Frontal cortex (tissue), 3 donors: ENCODE measurements at regions not wholly inside any gene's neighbourhood (a gene's known extent, or its start where the extent isn't known, plus 50 kb on each side); places are given as distances from the start of the nearest gene placed in this dataset.

Experiments
- DNase-seq, 2 donors: peaks; one replicate each; pipeline ENCODE4 v3.0.0; 2012; ENCODE audit warnings: low spot score in 2 of 2
- FAIRE-seq: peaks from 2 replicates; lab custom pipeline; 2012; peaks lifted over from hg19 to GRCh38; lab: Jason Lieb, UNC
- donor health status: control.
- donor health status: control.
- donor health status: control.

GRCh38 chr4:96162636-96163035 is 322.7 kb downstream of the PDHA2 start:
- FAIRE-seq (no peak), DNase-seq (no peak)

GRCh38 chr4:96164814-96165351 is 325.0 kb downstream of the PDHA2 start:
- DNase-seq (no peak), FAIRE-seq (no peak)

DNA sequence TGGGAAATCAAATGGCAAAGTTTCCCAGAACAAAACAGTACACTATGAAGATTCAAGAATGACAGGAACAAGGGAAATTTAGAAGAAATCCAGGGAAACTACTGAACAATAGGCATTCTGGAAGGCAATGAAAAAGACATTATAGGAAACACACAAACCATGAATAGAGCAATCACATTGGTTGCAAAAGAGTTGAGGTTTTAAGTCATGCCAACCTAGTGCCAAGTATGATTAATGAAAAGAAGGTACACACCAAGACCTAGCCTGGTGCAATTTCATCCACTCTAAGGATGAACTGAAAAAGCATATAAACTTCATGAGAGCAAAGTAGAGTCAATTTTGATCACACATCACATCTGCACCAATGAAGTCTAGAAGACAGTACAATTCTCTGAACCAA is 326.9 kb downstream of the PDHA2 start:
- DNase-seq (no peak), FAIRE-seq (no peak)

DNA sequence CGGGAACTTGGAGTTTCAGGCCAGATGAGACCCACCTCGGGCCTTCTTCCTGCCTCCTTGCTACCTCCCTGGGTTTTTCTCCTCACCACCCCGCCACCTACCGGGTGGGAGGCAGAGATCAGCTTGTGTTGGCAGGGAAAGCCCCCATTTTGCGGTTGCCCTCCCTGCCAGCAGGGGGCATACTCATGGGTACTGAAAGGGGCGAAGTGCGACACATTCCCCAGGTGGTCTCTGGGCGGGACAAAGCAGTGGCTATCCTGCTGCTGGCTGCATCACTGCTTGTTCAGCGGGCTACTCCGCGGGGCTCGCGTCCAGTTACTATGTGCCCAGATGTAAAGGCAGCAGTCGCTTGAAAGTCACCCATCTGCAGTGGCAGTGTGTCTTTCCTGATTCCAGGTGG is 330.3 kb downstream of the PDHA2 start:
- no peak for DNase-seq

GRCh38 chr4:96173756-96174155 is 333.9 kb downstream of the PDHA2 start:
- no peak for DNase-seq
- no peak for FAIRE-seq

More for the DNA sequence above, 330.3 kb downstream of the PDHA2 start:
- no peak for FAIRE-seq

DNA sequence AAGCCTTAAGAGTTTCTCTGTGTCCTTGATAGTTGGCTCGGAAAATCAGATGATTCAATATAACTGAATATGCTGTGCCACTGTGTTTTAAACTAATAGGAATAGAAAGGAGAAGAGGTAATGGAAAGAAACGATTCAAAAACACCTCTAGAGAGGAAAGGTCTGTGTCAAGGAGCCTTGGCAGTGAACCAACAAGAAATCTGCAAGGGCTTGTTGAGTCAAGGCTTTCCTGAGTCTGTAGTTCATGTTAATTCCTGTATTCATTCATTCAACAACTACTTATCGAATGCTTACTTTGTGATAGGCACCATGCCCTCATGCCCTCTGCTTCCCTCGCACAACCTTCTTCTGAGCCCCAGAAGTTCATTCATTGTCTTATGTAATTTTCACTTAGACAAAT is 336.0 kb downstream of the PDHA2 start:
- DNase-seq, result no peak
- no peak for FAIRE-seq

DNA sequence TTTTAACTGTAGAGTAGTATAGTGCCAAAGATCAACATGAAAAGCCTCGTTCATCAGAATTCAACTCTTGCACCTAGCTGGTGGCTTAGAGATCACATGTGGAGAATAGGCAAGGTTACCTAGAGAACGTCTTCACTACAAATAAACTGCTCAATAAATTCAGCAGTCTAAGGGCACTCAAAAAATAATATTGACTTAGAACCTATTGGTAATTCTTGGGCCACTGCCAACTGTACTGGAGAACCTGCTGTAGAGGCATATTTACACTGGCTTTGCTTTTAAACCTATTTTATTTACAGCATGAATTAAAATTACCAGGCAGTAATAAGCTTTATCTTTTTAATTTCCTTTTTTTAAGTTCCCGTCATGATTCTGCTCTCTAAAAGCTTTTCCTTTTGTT is 343.7 kb downstream of the PDHA2 start:
- no peak for FAIRE-seq

DNA sequence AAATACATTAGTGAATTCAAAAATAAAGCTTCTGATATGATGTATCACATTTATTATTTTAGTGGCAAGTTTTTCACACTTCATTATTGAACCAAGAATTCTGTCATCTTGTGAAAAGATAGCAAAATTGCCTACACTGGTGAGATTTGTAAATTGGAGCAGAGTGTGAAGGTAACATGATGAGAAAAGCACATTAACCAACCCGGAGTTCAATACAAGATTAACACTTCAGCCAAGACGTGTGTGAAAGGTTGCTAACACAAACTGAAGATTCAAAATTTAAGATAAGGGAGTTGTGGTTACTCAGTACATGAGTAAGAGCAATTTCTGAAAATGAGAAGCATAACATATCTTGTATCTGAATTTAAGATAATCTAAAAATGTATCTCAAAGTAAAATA is 346.7 kb downstream of the PDHA2 start:
- DNase-seq (no peak), FAIRE-seq (no peak)

More for the DNA sequence above, 343.7 kb downstream of the PDHA2 start:
- no peak for DNase-seq

- DNase-seq (no peak), FAIRE-seq (no peak)
Observed at GRCh38 chr4:96189761-96190160, 349.9 kb downstream of the PDHA2 start.

- no peak for DNase-seq
- no peak for FAIRE-seq
Observed at GRCh38 chr4:96193061-96193460, 353.2 kb downstream of the PDHA2 start.

DNA sequence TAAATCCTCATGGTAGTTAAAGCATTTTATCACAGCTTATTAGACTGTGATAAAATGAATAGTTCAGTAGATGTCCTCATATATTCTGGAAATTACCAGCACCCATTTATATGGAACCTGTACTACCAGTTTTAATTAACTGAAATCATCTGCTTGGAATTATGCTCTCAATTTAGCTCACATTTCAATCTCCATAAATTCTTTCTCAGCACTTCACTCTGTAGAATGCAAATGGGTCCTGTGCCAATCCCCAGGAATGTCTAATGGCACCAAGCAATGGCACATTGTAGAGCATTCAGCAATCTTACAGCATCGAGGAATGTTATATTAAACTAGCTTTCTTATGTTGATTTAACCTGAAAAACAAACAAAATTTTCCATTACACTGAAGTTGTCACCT is 355.1 kb downstream of the PDHA2 start:
- FAIRE-seq (no peak), DNase-seq (no peak)

DNA sequence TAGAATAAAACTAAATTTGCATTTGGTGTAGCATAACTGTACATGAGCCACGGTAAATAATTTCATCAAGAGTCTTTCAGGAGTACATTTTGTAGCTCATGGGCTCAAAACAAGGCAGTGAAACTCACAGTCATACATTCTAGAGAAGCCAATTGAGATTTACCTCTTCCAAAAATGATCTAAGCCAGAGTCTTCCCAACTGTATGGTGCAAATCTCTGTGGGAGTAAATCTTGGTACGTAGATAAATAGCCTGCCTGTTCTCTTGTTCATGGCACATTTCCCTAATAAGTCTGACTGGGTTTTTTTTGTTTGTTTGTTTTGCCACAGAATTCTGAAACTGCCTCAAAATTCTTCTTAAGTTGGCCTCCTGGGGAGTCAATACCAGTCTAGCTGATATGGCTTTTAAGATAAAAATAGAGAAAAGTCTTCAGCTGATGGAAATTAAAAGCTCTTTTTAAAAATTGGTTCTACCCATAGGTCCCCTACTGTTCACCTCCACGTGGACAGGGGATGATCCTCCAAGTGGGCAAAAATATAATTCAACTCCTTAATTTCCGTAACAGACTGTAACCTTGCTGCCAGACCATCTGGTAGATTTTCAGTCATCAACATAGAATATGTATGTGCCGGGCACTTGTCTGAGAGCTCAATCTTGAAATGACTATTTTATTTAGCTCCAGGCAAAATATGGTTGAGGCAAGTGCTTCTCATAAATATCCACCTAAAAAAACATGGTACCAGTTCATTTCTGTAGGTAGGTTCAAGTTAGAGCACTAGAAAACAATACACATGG is 365.4 kb downstream of the PDHA2 start:
- FAIRE-seq (no peak), DNase-seq (no peak)

DNA sequence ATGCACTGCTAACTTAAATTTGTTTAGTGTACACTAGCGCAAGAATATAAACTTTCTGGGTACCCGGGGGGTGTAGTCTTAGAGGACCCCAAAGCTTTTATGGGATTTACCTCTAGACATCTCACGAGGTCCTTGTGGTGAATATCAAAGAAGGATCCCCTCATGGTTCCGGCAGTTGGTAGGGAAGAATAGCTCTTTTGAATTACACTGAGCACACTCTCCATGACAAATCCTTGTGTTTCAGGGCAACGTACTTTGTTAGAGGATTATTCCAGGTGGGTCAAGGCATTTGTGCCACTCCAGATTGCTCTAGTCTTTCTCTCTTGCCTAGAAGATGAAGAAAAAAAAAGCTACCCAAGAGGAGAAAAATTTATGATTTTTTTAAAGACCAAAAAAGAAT is 387.6 kb downstream of the PDHA2 start:
- FAIRE-seq, result no peak

GRCh38 chr4:96228463-96228862 is 388.6 kb downstream of the PDHA2 start:
- DNase-seq (no peak), FAIRE-seq (no peak)

More for the DNA sequence above, 387.6 kb downstream of the PDHA2 start:
- no peak for DNase-seq

GRCh38 chr4:96240041-96240440 is 400.1 kb downstream of the PDHA2 start:
- DNase-seq (no peak), FAIRE-seq (no peak)

DNA sequence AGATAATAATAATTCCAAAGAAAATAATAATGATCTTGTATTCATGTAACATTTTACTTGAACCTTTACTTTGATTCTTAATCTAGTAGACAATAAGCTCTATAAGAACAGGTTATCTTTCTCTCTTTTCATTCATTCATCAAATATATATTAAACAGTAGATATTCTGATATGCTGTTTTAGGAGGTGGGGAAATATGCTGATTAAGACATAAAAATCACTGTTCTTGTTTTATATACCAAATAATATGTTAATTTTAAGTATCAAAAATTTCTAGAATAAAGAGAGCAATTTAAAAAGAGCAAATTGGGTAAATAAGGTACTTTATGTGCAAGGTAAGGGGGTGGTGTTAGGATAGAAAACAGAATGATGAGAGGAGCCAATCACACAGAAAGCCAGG is 401.9 kb downstream of the PDHA2 start:
- peak; percentile 26 for FAIRE-seq
- no peak for DNase-seq

DNA sequence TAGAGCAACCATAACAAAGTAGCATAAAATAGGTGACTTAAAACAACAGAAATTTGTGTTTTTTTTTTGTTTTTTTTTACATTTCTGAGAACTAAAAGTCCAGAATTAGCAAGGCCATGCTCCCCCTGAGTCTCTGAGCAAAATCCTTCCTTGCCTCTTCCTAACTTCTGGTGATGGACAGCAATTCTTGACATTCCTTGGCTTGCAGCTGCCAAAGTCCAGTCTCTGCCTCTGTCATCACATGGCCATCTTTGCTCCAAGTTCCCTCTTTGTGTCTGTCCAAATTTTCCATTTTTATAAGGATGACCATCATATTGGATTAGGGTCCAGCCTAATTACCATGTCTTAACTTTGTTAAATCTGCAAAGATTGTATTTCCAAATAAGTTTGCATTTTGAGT is 407.2 kb downstream of the PDHA2 start:
- DNase-seq (no peak), FAIRE-seq (no peak)

- FAIRE-seq (no peak), DNase-seq (no peak)
Observed at GRCh38 chr4:96248225-96248624, 408.3 kb downstream of the PDHA2 start.

DNA sequence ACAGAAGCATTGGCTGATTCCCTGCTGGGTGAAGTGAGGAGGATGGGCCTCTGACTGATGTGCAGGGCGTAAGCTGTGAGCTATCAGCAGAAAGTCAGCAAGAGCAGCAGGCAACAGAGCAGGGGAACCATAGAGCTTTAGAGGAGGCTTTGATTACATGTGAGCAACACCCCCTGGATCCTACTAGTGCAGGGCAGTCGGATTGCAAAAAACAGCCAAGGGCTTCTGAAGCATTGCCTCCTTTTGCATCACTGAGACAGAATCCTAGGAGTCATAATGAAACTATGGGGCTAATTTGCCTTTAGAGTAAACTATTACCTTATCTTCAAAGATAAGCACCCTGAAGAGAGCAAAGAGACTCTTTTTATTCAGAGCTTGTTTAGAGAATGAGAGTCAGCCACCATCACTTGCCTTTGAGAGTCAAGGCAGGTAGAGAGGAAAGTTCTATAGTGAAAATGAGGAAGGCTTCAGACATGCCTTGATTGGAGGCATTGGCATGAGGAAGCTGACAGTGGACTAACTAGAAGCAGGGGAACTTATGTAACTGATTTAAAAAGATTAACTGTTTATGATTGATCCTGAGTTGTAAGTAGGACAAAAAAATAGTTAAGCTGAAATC is 420.3 kb downstream of the PDHA2 start:
- FAIRE-seq (no peak), DNase-seq (no peak)

- no peak for FAIRE-seq
Observed at GRCh38 chr4:96262057-96262456, 422.2 kb downstream of the PDHA2 start.

GRCh38 chr4:96263291-96263690 is 423.4 kb downstream of the PDHA2 start:
- FAIRE-seq (no peak), DNase-seq (no peak)

More at GRCh38 chr4:96262057-96262456, 422.2 kb downstream of the PDHA2 start:
- DNase-seq, result no peak
